HEK293 (cell line): ENCODE measurements at regions not wholly inside any gene's neighbourhood (a gene's known extent, or its start where the extent isn't known, plus 50 kb on each side); places are given as distances from the start of the nearest gene placed in this dataset.

Source experiments
- CTCF ChIA-PET: fragments of 350-600 bp; formaldehyde crosslinking; extraction: SDS; loops from one replicate; lab custom pipeline; 2021; ENCODE audit warnings: antibody characterized with exemption; lab: Yijun Ruan, JAX
- POLR2A ChIA-PET: fragments of 300-600 bp; formaldehyde crosslinking; extraction: SDS; loops from one replicate; lab custom pipeline; 2020; ENCODE audit warnings: antibody characterized with exemption, inconsistent platforms; lab: Yijun Ruan, JAX
- H3K27ac ChIP-seq: fragments of 200-500 bp; sonication (Bioruptor generic); 2 replicates; pipeline ENCODE4 v1.5.1; 2014; ENCODE audit warnings: low read depth, low read length, control low read depth, inconsistent platforms; ENCODE audit errors: extremely low read depth
- H3K36me3 ChIP-seq, 2 experiments: fragments of 200-500 bp in 1 of 2; sonication (Bioruptor generic) in 1 of 2; 1 replicate in 1 of 2; 2 replicates in 1 of 2; pipeline ENCODE4 v1.5.1; 2014 to 2017; ENCODE audit warnings: inconsistent platforms in 2 of 2, low read length in 2 of 2; ENCODE audit not compliant: control insufficient read depth in 2 of 2, insufficient read depth in 1 of 2
- H3K4me1 ChIP-seq: fragments of 200-500 bp; sonication (Bioruptor generic); 2 replicates; pipeline ENCODE4 v1.5.1; 2014; ENCODE audit warnings: mild to moderate bottlenecking, low read length, inconsistent platforms; ENCODE audit not compliant: control insufficient read depth, insufficient read depth
- H3K4me3 ChIP-seq: 2 replicates; pipeline ENCODE4 v1.5.1; 2011; ENCODE audit warnings: low read depth, mild to moderate bottlenecking, control low read depth, low read length, moderate library complexity
- H3K9me3 ChIP-seq: fragments of 200-500 bp; sonication (Bioruptor generic); 2 replicates; pipeline ENCODE4 v1.5.1; 2014; ENCODE audit warnings: low read depth, low read length, inconsistent platforms; ENCODE audit not compliant: control insufficient read depth, insufficient read depth
- ATF2 ChIP-seq: fragments of 450-650 bp; formaldehyde crosslinking; IDR thresholded peaks from 2 replicates; pipeline ENCODE4 v1.5.1; 2016; ENCODE audit warnings: missing biosample characterization, missing genetic modification characterization, low read depth
- FEZF1 ChIP-seq: fragments of 450-650 bp; formaldehyde crosslinking; IDR thresholded peaks from 2 replicates; pipeline ENCODE4 v1.5.1; 2016; ENCODE audit warnings: missing biosample characterization, missing genetic modification characterization
- GLI2 ChIP-seq: fragments of 450-650 bp; formaldehyde crosslinking; IDR thresholded peaks from 2 replicates; pipeline ENCODE4; 2017; ENCODE audit warnings: missing biosample characterization, missing genetic modification characterization, low read depth, borderline replicate concordance
- GLI4 ChIP-seq: fragments of 450-650 bp; formaldehyde crosslinking; IDR thresholded peaks from 2 replicates; pipeline ENCODE4 v1.5.1; 2016; ENCODE audit warnings: missing biosample characterization, missing genetic modification characterization
- PATZ1 ChIP-seq: fragments of 450-650 bp; formaldehyde crosslinking; IDR thresholded peaks from 2 replicates; pipeline ENCODE4 v1.5.1; 2016; ENCODE audit warnings: missing biosample characterization, missing genetic modification characterization
- PRDM4 ChIP-seq: fragments of 450-650 bp; formaldehyde crosslinking; IDR thresholded peaks from 2 replicates; pipeline ENCODE4 v1.5.1; 2017; ENCODE audit warnings: missing biosample characterization, missing genetic modification characterization
- SCRT2 ChIP-seq: fragments of 450-650 bp; formaldehyde crosslinking; IDR thresholded peaks from 2 replicates; pipeline ENCODE4 v1.5.1; 2016; ENCODE audit warnings: missing biosample characterization, missing genetic modification characterization
- YY1 ChIP-seq: fragments of 450-650 bp; formaldehyde crosslinking; IDR thresholded peaks from 2 replicates; pipeline ENCODE4 v1.5.1; 2018; ENCODE audit warnings: missing biosample characterization, missing genetic modification characterization
- ZNF169 ChIP-seq: fragments of 450-650 bp; formaldehyde crosslinking; IDR thresholded peaks from 2 replicates; pipeline ENCODE4 v1.5.1; 2016; ENCODE audit warnings: missing biosample characterization, missing genetic modification characterization
- ZNF214 ChIP-seq: fragments of 450-650 bp; formaldehyde crosslinking; IDR thresholded peaks from 2 replicates; pipeline ENCODE4 v1.5.1; 2017; ENCODE audit warnings: missing biosample characterization, mild to moderate bottlenecking, missing genetic modification characterization, borderline replicate concordance
- ZNF26 ChIP-seq: fragments of 450-650 bp; formaldehyde crosslinking; IDR thresholded peaks from 2 replicates; pipeline ENCODE4 v1.5.1; 2016; ENCODE audit warnings: missing biosample characterization, missing genetic modification characterization
- ZNF350 ChIP-seq: fragments of 450-650 bp; formaldehyde crosslinking; IDR thresholded peaks from 2 replicates; pipeline ENCODE4 v1.5.0; 2017; ENCODE audit warnings: missing biosample characterization, mild to moderate bottlenecking, missing genetic modification characterization
- ZNF366 ChIP-seq: fragments of 450-650 bp; formaldehyde crosslinking; conservative IDR thresholded peaks from 2 replicates; pipeline ENCODE4 v1.5.1; 2016; ENCODE audit warnings: missing biosample characterization, missing genetic modification characterization
- ZNF394 ChIP-seq: fragments of 450-650 bp; formaldehyde crosslinking; IDR thresholded peaks from 2 replicates; pipeline ENCODE4 v1.5.1; 2016; ENCODE audit warnings: missing biosample characterization, missing genetic modification characterization, mild to moderate bottlenecking, moderate library complexity, borderline replicate concordance
- ZNF416 ChIP-seq: fragments of 450-650 bp; formaldehyde crosslinking; IDR thresholded peaks from 2 replicates; pipeline ENCODE4 v1.5.1; 2016; ENCODE audit warnings: missing biosample characterization, missing genetic modification characterization
- ZNF426 ChIP-seq: fragments of 450-650 bp; formaldehyde crosslinking; IDR thresholded peaks from 2 replicates; pipeline ENCODE4 v1.5.1; 2017; ENCODE audit warnings: missing biosample characterization, missing genetic modification characterization, mild to moderate bottlenecking, inconsistent platforms, moderate library complexity
- ZNF488 ChIP-seq: fragments of 450-650 bp; formaldehyde crosslinking; IDR thresholded peaks from 2 replicates; pipeline ENCODE4 v1.5.1; 2016; ENCODE audit warnings: missing biosample characterization, missing genetic modification characterization
- ZNF549 ChIP-seq: fragments of 450-650 bp; IDR thresholded peaks from 2 replicates; pipeline ENCODE4 v1.5.1; 2018; ENCODE audit warnings: missing biosample characterization, missing genetic modification characterization, mild to moderate bottlenecking, inconsistent platforms, moderate library complexity
- ZNF555 ChIP-seq: fragments of 450-650 bp; formaldehyde crosslinking; conservative IDR thresholded peaks from 2 replicates; pipeline ENCODE4 v1.5.1; 2017; ENCODE audit warnings: missing biosample characterization, mild to moderate bottlenecking, missing genetic modification characterization, inconsistent platforms
- ZNF639 ChIP-seq: fragments of 450-650 bp; formaldehyde crosslinking; IDR thresholded peaks from 2 replicates; pipeline ENCODE4 v1.5.1; 2016; ENCODE audit warnings: missing biosample characterization, missing genetic modification characterization
- ZNF677 ChIP-seq: fragments of 450-650 bp; IDR thresholded peaks from 2 replicates; pipeline ENCODE4 v1.5.0; 2018; ENCODE audit warnings: missing biosample characterization, mild to moderate bottlenecking, missing genetic modification characterization, moderate library complexity
- ZNF747 ChIP-seq: fragments of 450-650 bp; formaldehyde crosslinking; IDR thresholded peaks from 2 replicates; pipeline ENCODE4 v1.5.1; 2016; ENCODE audit warnings: missing biosample characterization, missing genetic modification characterization

GRCh38 chr2:41806286-41806685 is 241.5 kb upstream of the PKDCC start (continued):
- TF ChIP-seq PRDM4 (no peak), ZNF169 (tag by site-specific recombination) (no peak), ATF2 (tag by site-specific recombination) (no peak), ZNF549 (tag by site-specific recombination) (no peak), ZNF639 (tag by site-specific recombination) (no peak), ZNF555 (tag by site-specific recombination) (no peak), ZNF394 (tag by site-specific recombination) (no peak), ZNF350 (tag by site-specific recombination) (no peak), ZNF677 (tag by site-specific recombination) (no peak), GLI2 (tag by site-specific recombination) (no peak), ZNF26 (tag by site-specific recombination) (no peak)

GRCh38 chr2:41821167-41821566 is 226.7 kb upstream of the PKDCC start:
- Histone ChIP-seq H3K27ac (no peak overlapping the region), H3K36me3 (no peaks in the 10 kb centered on the region), H3K4me1 (no peaks in the 10 kb centered on the region)
- ChIA-PET POLR2A (no interaction called here), CTCF (no interaction called here)
- TF ChIP-seq PATZ1 (no peak), PRDM4 (no peak), YY1 (tag by site-specific recombination) (no peak), GLI4 (tag by site-specific recombination) (no peak), ZNF426 (tag by site-specific recombination) (no peak), SCRT2 (no peak), FEZF1 (no peak), ZNF366 (tag by site-specific recombination) (no peak), ZNF747 (tag by site-specific recombination) (no peak), ZNF488 (tag by site-specific recombination) (no peak), ZNF214 (tag by site-specific recombination) (no peak), ZNF416 (tag by site-specific recombination) (no peak)
- TF ChIP-seq, all 188 proteins: peak for 0
- Histone ChIP-seq H3K9me3 (no peaks in the 10 kb centered on the region), H3K4me3 (no peak overlapping the region)
